ENCODE measurements at regions not wholly inside any gene's neighbourhood (a gene's known extent, or its start where the extent isn't known, plus 50 kb on each side); places are given as distances from the start of the nearest gene placed in this dataset.

DNA sequence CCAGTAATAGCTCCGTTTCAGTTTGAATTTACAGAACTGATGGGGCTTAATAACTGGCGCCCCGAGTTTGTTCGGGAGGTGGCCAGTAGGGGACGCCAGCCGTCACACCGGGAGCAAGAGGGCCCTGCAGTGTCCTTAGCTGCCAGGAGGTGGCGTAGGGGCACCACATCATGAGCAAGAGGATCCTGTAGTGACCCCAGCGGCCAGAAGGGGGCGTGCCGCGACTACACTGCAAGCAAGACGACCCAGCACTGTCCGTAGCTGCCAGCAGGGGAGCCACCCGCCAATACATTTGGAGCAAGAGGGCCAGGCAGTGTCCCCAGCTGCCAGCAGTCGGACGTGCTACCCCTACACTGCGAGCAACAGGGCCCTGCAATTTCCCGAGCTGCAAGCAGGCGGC is 663.7 kb upstream of the B3GAT1 start:
- peak; percentile 73 for DNase-seq (ENCODE audit: low spot score)

DNA sequence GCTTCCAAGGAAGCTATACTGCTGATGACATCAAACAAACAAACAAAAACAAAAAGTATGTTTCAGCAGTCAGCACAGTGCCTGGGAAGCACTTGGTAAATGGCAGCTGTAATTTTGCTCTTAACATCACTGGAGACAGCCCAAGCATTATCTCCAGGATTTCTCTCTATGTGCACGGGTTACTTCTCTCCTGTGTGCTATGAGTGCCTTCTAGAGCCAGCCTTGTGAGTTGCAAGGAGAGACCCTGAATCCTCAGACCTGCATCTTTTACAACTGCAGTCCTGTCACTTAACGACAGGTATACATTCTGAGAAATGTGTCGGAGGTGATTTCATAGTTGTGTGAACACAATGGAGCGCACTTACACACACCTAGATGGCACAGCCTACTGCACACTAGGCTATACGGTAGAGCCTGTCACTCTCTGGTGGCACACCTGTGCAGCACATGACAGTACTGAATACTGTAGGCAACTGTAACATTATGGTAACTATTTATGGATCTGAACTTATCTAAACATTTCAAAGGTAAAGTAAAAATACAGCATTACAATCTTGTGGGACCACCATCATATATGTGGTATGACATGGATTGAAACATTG is 662.5 kb upstream of the B3GAT1 start:
- peak; percentile 39 for DNase-seq (ENCODE audit: low spot score)

GRCh38 chr11:135073870-135074269 is 661.8 kb upstream of the B3GAT1 start:
- no peak for DNase-seq (ENCODE audit: low spot score)

- DNase-seq (ENCODE audit: low spot score) = no peak
Observed at GRCh38 chr11:135073381-135073780, 661.3 kb upstream of the B3GAT1 start.

- no peak for DNase-seq (ENCODE audit: low spot score)
Observed at GRCh38 chr11:135069890-135070289, 657.8 kb upstream of the B3GAT1 start.

- DNase-seq (ENCODE audit: low spot score) = no peak
Observed at GRCh38 chr11:135069063-135069462, 657.0 kb upstream of the B3GAT1 start.

GRCh38 chr11:135062994-135063393 is 651.0 kb upstream of the B3GAT1 start:
- DNase-seq (ENCODE audit: low spot score) = no peak

DNA sequence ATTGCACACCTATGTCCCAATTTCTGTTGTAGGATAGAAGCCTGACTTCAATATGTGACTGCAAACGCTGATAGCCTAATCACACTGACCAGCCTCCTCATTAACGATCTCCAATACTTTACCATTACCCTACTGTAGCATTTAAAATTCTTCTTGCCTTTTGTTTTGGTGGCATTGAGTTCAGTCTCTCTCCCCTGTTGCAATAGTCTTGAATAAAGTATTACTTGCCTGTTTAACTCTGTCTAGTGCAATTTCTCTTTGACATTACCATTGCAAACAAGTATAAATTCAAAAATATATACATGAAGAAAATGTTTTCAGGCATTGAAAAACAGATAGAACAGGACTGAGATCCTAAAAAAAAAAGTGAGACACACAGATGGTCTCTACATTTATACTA is 649.1 kb upstream of the B3GAT1 start:
- no peak for DNase-seq (ENCODE audit: low spot score)

DNA sequence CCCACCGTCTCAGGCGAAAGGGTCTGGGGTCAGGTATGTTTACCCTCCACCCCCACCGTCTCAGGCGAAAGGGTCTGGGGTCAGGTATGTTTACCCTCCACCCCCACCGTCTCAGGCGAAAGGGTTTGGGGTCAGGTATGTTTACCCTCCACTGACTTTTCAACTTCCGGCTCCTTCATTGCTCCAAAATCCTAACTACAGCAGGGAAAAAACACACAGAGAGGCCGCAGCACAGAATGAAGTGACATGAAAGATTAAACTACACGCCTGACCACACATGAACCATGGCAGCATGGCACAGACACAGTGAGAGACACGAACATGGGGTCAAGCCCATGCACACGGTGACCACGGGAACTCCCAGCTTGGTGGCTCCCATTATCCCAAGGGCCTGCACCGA is 634.9 kb upstream of the B3GAT1 start:
- DNase-seq (ENCODE audit: low spot score) = no peak

GRCh38 chr11:135046556-135046955 is 634.5 kb upstream of the B3GAT1 start:
- no peak for DNase-seq (ENCODE audit: low spot score)

DNA sequence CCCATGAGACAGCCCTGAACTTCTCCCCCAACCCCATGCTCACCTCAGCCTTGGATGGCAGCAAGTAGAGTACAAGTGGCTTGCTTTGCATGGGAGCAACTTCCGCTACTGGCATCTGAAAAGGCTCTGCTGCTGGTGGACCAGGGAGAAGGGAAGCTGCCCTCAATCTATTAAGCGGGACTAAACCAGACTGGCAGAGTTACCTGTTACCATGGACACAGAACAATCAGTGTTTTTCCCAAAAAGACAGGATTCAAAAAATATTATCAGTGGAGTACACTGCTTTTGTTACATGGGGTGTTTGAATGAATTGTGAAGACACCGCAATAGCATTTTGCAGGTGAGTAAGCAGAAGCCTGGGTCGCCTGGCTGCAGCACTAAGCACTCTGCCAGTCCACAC is 631.4 kb upstream of the B3GAT1 start:
- DNase-seq (ENCODE audit: low spot score) = no peak

DNA sequence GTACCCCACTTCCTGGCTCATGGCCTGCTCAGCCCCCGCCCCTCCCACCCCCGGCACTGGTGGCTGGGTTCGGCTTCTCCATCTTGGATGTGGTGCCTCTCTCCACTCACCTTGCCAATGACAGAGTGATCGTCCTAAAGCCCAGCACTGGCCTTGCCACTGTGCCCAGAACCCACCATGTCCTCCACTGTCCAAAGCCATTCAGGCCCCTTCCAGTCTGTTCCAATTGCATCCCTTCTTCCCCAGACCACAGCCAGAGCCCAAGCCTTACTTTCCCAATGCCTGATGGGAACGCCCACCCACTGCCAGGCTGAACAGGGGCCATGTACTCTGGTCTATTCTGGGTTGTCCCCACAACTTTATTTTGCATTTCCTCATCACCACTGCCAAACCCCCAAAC is 625.8 kb upstream of the B3GAT1 start:
- no peak for DNase-seq (ENCODE audit: low spot score)

- no peak for DNase-seq (ENCODE audit: low spot score)
Observed at GRCh38 chr11:135036488-135037297, 624.7 kb upstream of the B3GAT1 start.

- no peak for DNase-seq (ENCODE audit: low spot score)
Observed at GRCh38 chr11:135035282-135035681, 623.2 kb upstream of the B3GAT1 start.

- no peak for DNase-seq (ENCODE audit: low spot score)
Observed at GRCh38 chr11:135033540-135033939, 621.5 kb upstream of the B3GAT1 start.

DNA sequence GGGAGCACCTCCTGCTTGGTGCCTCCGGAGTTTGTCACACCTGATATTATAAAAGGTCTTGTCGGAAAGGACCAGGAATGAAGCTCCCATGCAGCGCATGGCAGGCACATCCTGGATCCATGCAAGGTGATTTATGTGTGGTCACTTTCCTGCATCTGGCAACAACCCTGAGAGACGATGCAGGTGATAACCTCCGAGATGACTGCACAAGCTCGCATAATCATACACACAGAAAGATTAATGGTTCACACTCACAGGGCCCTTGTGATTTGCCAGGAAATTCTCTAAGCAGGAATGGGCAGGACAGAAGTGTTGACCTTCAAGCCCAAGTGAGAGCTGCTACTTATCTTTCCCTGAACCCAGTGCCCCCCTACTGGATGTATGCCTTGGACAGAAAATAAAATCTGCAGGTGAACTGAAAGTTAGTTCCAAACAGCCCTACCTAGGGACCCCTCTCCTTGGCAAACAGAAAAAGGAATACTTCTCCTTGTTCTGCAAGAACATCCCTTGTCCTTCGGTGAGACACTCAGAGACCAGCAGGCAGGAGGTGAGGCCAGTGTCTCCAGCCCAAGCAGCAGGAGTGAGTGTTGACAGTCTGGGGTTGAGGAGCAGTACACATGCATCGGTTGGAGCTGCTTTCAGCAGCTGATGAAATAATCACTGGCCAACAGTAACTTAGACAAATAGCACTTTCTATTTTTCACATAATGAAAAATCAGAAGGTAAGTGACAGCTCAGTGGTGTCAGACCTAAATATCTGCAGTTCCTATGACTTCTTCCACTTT is 619.4 kb upstream of the B3GAT1 start:
- no peak for DNase-seq (ENCODE audit: low spot score)

DNA sequence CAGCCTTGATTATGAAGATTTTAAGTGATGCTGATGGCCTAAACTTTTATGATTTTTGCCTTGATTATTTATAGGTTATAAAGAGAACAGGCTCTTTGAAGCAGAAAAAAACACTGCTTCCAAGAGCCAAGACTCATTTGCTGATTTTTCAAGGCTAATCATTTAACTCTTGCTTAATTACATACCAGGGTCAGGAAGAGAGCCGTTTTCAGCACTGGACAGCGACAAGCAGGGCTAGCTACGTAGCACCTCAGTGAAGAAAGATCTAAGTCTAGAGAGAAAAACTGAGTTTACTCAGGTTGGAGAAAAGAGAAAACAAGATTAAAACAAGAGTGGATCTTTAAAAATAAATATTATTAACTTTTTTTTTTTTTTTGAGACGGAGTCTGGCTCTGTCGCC is 615.4 kb upstream of the B3GAT1 start:
- DNase-seq (ENCODE audit: low spot score) = peak; percentile 57

GRCh38 chr11:135023499-135023898 is 611.5 kb upstream of the B3GAT1 start:
- no peak for DNase-seq (ENCODE audit: low spot score)

DNA sequence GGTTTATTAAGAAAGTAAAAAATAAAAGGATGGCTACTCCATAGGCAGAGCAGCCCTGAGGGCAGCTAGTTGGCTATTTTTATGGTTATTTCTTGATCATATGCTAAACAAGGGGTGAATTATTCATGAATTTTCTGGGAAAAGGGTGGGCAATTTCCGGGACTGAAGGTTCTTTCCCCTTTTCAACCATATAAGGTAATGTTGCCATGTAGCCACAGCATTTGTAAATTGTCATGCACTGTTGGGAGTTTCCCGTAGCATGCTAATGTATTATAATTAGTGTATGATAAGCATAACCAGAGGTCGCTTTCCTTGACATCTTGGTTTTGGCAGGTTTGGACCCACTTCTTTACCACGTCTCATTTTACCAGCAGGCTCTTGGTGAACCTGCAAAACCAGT is 610.4 kb upstream of the B3GAT1 start:
- no peak for DNase-seq (ENCODE audit: low spot score)

- DNase-seq (ENCODE audit: low spot score) = no peak
Observed at GRCh38 chr11:135019899-135020298, 607.9 kb upstream of the B3GAT1 start.

DNA sequence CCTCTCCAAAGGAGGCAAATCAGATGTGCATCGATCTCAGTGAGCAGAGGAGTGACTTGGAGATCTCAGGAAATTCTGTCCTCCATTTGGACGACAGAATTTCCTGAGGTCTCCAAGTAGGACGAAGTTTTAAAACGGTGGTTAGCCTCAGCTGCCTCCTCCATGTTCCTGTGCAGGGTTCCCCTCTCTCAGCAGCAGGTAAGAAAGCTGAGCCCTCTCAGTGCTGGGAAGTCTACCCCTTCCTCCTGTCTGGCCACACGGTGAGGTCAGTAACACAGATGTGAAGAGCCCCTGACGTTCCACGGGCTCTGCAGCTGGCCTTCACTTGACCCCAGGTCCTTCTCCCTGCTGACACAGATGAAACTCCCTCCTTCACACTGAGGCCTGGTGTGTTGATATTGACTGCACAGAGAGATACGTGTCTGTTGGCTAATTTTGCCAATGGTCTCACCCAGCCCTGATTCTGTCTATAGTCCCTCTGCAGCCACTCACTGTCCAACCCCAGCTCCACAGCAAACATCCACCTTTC is 607.4 kb upstream of the B3GAT1 start:
- DNase-seq (ENCODE audit: low spot score) = no peak

- DNase-seq (ENCODE audit: low spot score) = no peak
Observed at GRCh38 chr11:135017296-135017695, 605.3 kb upstream of the B3GAT1 start.

GRCh38 chr11:135015966-135016365 is 603.9 kb upstream of the B3GAT1 start:
- no peak for DNase-seq (ENCODE audit: low spot score)

All from RKO (cell line).